ENCODE measurements at regions not wholly inside any gene's neighbourhood (a gene's known extent, or its start where the extent isn't known, plus 50 kb on each side); places are given as distances from the start of the nearest gene placed in this dataset.

DNA sequence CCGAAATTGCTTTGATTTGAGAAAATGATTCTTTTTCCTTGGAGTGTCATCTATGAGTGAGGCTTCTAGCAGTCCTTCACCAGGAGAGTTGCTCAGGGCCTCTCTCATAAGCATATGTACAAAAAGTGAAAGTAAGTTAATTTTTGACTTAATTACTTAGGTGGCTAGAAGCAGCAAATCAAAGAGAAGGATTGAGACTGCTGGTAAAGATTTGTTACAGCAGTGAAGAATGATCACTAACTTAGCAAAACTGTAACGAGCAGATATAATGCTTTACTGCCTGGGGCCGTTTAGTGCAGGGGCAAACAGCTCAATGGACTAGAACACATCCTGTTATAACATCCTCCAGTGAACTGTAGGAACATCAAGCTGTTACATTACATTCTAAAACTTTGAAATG is 167.8 kb upstream of the RIPOR2 start:
- no peaks in the 10 kb centered on the region for H3K4me1 ChIP-seq
- intact Hi-C loops (cut with DNase I): no loop called here
- H3K27ac ChIP-seq: no peak overlapping the region
- H3K36me3 ChIP-seq: peaks cover 64% of the 10 kb centered on the region
- DNase-seq: no peak
- TF ChIP-seq, protein P1, sequence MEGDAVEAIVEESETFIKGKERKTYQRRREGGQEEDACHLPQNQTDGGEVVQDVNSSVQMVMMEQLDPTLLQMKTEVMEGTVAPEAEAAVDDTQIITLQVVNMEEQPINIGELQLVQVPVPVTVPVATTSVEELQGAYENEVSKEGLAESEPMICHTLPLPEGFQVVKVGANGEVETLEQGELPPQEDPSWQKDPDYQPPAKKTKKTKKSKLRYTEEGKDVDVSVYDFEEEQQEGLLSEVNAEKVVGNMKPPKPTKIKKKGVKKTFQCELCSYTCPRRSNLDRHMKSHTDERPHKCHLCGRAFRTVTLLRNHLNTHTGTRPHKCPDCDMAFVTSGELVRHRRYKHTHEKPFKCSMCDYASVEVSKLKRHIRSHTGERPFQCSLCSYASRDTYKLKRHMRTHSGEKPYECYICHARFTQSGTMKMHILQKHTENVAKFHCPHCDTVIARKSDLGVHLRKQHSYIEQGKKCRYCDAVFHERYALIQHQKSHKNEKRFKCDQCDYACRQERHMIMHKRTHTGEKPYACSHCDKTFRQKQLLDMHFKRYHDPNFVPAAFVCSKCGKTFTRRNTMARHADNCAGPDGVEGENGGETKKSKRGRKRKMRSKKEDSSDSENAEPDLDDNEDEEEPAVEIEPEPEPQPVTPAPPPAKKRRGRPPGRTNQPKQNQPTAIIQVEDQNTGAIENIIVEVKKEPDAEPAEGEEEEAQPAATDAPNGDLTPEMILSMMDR (IDR thresholded peaks at IDR 0.05): no peak
- H3K9me3 ChIP-seq: no peaks in the 10 kb centered on the region
- H3K27me3 ChIP-seq (ENCODE audit: low read depth): no peaks in the 10 kb centered on the region
- no peak overlapping the region for H3K4me3 ChIP-seq
- no peak for ATAC-seq

DNA sequence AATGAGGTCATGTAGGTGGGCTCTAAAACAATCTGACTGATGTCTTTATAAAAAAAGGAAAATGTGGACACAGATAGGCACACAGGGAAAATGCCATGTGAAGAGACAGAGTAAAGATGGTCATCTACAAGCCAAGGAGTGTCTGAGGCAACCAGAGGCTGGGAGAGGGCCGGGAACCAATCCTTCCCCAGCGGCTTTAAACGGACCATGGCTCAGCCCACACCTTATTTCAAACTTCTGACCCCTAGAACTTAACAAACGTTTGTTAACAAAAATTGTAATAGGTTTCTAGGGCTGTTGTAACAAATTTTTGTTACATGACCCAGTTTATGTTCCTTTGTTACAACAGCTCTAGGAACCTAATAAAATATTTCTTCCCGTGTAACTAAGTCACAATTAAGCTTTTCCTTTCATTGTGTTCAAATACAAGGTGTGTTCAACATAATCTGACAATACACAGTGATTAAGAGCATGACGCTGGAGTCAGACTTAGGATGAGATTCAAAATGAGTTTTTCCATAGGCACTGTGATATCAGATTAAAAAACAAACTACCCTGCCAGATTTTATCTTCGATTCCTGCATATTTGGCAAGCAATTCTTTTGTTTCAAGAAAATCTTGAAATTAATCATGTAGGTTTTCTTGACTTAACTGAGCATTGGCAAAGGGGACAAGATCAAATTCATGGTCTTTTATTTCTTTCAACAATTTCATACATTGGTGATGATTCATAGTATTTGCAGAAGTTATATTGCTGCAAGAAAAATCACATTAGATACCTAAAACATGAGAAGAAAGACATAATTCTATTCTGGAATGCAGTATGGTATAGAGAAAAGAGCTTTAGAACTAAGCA is 169.5 kb upstream of the RIPOR2 start:
- Histone ChIP-seq H3K27me3 (ENCODE audit: low read depth) (no peaks in the 10 kb centered on the region), H3K4me3 (no peak overlapping the region), H3K4me1 (no peaks in the 10 kb centered on the region), H3K36me3 (peaks cover 70% of the 10 kb centered on the region), H3K9me3 (no peaks in the 10 kb centered on the region), H3K27ac (no peak overlapping the region)
- intact Hi-C loops (cut with DNase I): no loop called here
- ATAC-seq (no peak), DNase-seq (no peak)
- TF ChIP-seq, protein P1 (IDR thresholded peaks at IDR 0.05): no peak

DNA sequence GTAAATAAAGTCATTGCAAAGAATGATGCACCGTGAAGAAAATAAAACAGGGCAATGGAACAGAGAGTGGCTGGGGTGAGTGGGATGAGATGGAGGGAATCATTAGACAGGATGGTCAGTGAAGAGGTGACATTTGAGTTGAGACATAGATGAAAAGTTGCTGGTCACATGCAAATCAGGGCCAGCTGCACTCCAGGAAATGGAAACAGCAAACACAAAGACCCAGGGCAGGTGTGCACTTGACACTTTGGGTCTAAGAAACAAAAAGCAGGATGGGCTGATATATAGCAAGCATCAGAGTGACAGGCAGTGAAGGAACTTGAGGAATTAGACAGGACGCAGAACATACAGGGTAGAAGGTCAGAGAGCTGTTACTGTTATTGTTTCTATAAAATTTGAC is 171.5 kb upstream of the RIPOR2 start:
- H3K27ac ChIP-seq: no peak overlapping the region
- no peaks in the 10 kb centered on the region for H3K9me3 ChIP-seq
- DNase-seq (no peak), ATAC-seq (no peak)
- no peak overlapping the region for H3K4me3 ChIP-seq
- H3K27me3 ChIP-seq (ENCODE audit: low read depth): no peaks in the 10 kb centered on the region
- intact Hi-C loops (cut with DNase I): no loop called here
- no peaks in the 10 kb centered on the region for H3K4me1 ChIP-seq
- H3K36me3 ChIP-seq: peaks cover 86% of the 10 kb centered on the region
- TF ChIP-seq, protein P1 (IDR thresholded peaks at IDR 0.05): no peak

DNA sequence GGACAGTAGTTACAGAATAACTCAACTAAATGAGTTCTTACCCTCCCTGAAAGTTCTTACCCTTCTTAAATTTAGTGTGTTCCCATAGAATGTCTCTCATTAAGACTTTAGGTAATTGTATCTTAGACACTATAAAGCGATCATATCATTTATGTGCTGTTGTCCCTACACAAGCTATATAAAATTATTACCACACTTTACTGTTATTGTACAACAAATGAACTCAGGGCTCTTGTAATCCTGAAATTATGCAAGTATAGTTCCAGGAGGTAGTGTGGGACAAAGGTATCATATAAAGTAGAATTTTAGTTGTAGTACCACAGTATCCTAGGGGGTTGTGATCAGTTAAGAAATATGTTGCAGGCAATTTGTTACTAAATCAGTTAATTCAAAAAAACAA is 167.4 kb upstream of the CARMIL1 start:
- TF ChIP-seq, protein P1 (IDR thresholded peaks at IDR 0.05): no peak
- no peaks in the 10 kb centered on the region for H3K4me1 ChIP-seq
- no peak overlapping the region for H3K4me3 ChIP-seq
- H3K36me3 ChIP-seq: peaks cover 84% of the 10 kb centered on the region
- H3K9me3 ChIP-seq: no peaks in the 10 kb centered on the region
- H3K27ac ChIP-seq: no peak overlapping the region
- no peaks in the 10 kb centered on the region for H3K27me3 ChIP-seq (ENCODE audit: low read depth)
- no peak for DNase-seq
- ATAC-seq: no peak
- intact Hi-C loops (cut with DNase I): no loop called here

DNA sequence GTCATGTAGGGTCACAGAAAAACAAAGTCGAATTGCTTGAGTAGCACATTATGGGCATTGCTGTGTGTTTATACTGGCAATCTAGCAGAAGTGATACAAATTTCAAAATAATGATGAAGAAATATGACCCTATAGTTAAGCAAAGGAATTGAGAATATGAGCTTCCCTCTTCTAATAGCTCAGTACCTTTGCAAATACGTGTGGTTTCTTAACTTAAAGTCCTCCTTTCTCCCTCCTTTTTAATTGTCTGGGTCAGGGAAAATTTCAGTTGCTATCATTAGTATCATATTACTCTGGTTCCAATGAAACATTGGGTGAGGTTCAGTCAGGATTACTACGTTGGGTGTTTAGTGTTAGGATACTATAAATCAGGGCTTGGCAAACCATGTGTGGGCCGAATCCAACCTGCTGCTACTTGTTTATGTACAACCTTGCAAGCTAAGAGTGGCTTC is 166.8 kb upstream of the CARMIL1 start:
- ATAC-seq (peak; percentile 12 to 21), DNase-seq (no peak)
- Histone ChIP-seq H3K27ac (no peak overlapping the region), H3K4me1 (no peaks in the 10 kb centered on the region), H3K9me3 (no peaks in the 10 kb centered on the region), H3K36me3 (peaks cover 78% of the 10 kb centered on the region), H3K27me3 (ENCODE audit: low read depth) (no peaks in the 10 kb centered on the region), H3K4me3 (no peak overlapping the region)
- intact Hi-C loops (cut with DNase I): no loop called here
- TF ChIP-seq, protein P1 (IDR thresholded peaks at IDR 0.05): no peak
